Hematopoietic multipotent progenitor cell treated with erythropoietin and hydrocortisone succinate and interleukin-3 and kit ligand, for 6 days (in vitro differentiated cells): ENCODE measurements at regions not wholly inside any gene's neighbourhood (a gene's known extent, or its start where the extent isn't known, plus 50 kb on each side); places are given as distances from the start of the nearest gene placed in this dataset.
"Not testable (repeated sequence)": the region's sequence is repeated elsewhere in the genome, so short reads cannot be mapped to it uniquely, and the experiment has no call there.

Experiments
- DNase-seq: peaks from one replicate; pipeline ENCODE4 v3.0.0-alpha.2; 2015

DNA sequence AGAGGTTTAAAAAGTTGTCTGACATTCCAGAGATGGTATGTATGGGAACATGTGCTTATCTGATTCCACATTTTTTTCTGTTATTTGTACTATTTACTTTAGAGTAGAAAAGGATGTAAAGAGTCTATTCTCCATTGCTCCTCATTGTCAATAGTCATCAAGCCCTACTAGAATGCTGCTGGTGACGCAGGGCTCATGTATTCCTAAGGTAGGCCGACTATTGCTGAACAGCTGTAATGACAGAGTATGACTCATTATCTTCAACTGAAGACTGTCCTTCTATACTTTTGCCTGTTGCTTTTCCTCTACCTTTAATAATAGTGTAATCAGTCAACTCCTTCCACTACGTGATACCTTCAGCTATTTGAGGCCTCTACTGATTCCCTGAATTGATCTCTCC lies 509.1 kb upstream of the NR3C2 start:
- no peak for DNase-seq

GRCh38 chr4:148946271-148946670 lies 504.1 kb upstream of the NR3C2 start:
- DNase-seq: no peak

DNA sequence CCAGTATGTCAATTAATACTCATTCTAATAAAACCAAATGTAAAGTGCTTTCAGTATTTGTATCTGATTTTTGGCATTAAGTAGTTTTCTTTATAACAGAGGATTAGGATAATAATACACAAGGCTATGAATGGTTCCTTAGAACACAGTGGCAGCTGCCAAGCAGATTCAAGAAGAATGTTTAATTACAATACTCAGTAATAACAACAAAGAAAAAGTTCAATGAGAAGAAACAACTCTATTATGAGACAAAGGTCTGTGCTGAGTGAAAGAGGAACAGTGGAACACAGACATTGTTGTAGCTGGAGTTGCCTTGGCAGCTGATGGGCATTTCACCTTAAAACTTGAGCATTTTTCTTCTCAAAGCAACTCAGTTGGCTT lies 502.6 kb upstream of the NR3C2 start:
- DNase-seq: no peak

DNA sequence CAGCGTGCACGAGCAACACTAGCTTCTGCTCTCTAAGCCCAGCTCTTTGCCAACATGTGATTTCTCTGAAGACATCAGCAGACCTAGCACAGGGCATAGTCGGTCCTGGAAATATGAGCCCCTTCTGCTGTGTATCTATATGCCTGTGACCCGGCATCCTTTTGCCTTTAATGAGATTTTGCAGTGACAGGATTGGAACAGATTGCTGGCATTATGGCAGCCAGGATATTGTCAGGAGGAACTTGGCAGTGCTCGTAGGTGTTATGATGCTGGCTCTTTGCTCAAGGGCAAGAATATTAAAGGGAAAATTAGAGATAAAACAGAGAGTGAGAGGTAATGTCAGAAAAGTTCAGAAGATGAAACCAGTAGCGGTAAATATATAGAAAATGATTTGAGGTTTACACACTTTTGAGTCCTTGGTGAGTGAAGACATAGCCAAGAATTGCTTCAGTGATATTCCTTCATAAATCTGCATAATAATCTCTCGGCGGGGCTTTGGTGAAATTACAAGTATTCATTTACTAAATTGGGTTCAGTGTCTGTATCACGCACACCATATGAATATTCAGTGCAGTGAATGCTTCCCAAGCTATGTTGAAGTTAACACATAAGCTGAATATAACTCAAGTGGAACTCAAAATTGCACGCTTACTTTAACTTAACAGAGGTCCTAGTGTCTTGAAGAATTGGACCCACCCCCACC lies 502.1 kb upstream of the NR3C2 start:
- DNase-seq: no peak

DNA sequence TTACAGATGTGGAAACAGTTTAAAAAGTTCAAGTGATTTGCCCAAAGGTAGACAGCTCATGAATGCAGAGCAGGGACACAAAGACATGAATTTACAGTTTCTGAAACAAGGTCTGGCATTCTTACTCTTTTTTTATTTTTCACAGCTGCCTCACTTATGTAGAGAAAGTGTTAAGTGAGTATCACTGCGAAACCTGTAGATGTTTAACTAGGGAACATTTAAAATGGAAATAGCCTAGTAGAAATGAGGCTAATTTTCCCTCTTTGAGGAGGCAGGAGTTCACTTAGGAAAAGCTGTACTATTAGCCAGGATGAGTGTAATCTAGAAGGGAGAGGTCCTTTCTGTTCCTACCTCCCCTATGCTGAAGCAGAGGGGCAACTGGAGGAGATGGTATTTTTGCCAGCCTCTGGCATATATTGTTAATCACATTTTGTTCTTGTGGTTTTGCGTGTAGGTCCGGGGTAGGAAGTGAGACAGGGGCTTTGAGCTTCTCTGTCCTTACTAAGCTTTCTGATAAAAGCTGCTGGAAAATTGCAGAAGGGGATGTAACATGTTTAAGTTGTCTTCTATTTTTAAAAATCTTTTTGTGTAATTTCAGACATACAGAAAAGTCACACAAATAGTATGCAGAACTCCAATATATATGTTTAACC lies 492.8 kb upstream of the NR3C2 start:
- DNase-seq: no peak

DNA sequence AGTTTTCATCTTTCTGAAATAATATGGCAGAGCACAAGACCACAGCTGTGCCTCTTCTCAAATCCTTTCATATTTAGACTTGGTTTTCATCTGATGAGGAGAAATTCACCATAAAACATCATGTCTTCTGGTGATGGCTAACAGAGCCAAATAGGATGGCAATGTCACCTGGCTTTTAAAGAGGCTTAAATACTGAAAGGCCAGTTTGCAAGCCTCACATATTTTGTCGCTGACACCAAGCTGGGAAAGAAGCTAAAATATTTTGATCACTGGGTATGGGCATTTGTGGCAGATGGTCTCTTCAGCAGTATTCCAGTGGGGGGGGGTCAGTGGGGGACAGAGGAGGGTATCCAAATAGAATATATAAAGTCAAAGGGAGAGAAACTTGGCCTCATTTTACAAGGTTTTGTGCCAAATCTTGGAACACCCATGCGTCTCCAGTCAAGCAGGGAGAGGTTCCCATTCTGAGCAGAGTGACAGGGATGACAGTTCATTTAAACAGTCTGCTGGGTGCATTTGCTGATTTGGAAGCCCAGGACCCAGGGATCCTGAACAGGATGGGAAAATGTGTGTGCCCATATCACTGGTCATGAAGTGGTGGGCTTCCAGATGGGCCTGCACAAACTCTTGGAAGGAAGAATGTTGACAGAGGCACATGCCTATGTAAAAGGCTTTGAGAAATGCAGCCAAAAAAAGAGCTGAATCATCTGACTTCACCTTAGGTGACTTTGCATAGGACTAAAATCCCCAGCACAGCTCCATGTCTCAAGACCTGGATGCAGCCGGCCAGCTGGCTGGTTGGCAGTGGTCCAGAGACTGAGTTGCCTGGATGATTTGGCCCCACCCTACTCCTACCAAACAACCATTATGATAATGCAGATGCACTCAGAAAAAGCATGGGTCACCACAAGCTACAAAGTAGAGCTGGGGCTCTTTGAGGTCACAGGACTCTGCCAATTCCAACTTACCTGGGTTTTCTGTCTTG lies 484.4 kb upstream of the NR3C2 start:
- DNase-seq: no peak

DNA sequence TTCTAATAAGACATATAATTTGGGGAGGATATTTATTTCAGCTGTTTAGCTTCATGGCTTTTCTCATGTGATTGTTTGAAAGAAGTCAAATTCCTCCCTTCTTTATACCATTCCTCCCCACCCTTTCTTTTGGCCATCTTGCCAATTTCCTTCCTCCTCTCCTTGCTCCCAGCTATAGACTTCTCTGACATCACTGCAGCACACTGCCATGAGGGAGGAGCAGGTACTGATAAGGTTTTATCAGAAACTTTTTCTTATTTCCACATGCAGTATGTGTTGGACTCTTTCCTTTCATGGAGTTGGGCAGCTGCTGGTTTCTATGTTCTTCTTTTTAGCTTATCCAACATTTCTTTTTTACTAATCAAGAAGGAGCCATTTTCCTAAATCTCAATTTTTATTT lies 481.7 kb upstream of the NR3C2 start:
- DNase-seq: no peak

GRCh38 chr4:148922497-148922896 lies 480.3 kb upstream of the NR3C2 start:
- no peak for DNase-seq

DNA sequence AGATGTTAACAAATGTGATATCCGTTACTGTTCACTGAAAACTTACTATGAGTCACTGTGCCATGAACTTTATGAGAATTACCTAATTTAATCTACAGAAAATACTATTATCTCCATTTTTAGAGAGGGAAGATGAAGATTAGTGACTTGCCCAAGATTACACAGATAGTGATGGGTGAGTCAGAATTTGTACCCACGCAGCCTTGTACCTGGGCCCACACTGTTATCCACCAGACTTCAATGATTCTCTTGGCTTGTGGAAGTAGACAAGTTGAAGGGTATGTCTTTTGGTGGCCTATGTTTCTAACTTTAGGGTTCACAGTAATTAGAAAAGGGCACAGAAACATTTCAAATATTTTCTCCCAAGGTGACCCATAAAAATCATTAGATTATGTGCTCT lies 472.5 kb upstream of the NR3C2 start:
- DNase-seq: no peak

DNA sequence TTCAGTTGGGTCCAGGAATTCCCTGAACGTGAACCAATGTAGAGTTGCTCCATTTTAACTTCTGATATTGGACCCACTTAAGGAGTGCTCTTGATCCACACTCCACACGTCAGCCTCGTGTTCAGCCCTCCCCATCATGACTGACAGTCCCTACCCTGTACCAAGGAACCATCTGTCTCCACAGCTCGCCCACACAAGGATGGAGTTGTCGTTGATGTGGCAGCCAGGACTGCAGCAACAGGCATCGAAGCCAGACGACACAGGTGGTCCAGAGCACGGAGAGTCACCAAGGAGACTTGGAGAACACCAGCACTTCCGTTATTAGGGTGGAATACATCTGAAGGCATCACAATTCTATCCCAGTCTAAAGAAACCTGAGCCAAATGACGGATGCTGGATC lies 472.1 kb upstream of the NR3C2 start:
- no peak for DNase-seq

- no peak for DNase-seq
Measured at GRCh38 chr4:148903388-148903787, 461.2 kb upstream of the NR3C2 start.

- no peak for DNase-seq
Measured at GRCh38 chr4:148901075-148901705, 459.0 kb upstream of the NR3C2 start.

DNA sequence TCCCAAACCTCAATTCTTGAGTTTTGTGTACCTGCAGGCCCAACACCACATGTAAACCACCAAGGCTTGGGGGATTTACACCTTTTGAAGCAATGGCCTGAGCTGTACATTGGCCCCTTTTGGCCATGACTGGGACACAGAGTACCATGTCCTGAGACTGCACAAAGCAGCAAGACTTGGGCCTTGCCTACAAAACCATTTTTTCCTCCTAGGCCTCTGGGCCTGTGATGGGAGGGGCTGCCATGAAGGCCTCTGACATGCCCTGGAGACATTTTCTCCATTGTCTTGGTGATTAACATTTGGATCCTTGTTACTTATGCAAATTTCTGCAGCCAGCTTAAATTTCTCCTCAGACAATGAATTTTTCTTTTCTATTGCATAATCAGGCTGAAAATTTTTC lies 455.9 kb upstream of the NR3C2 start:
- DNase-seq: not testable (repeated sequence)

DNA sequence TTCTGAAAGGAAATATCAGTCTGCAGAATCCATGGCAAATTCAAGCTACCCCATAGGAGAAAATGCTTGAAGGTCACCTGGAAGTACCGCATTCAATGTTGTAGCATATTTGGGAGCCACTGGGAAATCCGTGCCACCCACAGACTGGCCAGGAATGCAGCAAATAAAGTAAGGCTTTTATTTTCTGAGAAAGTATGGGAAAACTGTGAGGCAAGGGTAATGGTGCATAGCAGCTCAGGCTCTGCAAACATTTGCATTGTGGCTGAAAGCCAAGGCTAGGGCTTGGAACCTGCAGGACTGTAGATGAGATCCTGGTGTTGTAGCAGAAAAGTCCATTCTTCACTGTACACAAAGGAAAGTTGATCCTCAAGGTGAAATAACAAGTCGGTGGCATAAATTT lies 450.9 kb upstream of the NR3C2 start:
- DNase-seq: no peak

GRCh38 chr4:148883891-148884290 lies 441.7 kb upstream of the NR3C2 start:
- DNase-seq: no peak

GRCh38 chr4:148883435-148883834 lies 441.2 kb upstream of the NR3C2 start:
- no peak for DNase-seq

DNA sequence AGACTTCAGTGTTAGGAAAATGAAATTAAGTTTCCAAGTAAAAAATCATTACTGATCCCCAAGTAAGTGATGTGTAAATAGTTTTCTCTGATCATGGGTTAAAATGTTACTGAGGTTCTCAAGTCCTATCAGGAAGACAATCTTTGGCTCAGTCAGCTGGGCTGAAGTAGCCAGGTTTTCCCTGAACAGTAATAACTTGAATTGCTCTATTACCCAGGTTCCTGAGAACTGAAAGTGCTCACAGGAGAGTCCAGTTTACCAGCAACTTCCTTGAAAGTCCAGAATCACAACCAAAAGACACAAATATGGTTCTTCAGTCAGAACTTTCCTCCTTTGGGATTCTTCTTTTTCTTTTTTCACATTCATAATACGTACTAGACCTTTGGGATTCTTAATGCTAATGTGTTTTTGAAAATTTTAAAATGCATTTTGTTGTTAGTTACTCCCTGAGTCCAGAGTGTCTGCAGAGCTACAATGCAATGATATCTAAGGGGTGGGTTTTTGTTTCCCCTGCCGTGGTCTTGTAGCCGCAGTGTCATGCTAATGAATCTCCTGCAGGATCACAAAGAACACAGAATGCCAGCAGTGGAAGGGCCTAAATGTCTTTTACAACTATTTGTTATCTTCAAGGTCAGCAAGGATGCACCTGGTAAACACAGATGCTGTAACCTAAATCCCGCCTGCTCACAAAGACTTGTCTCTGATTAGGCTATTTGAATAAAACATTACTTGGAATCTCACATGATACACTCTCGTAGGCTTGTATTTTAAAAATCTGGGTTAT lies 439.8 kb upstream of the NR3C2 start:
- DNase-seq: no peak

- DNase-seq: no peak
Measured at GRCh38 chr4:148874331-148874730, 432.1 kb upstream of the NR3C2 start.

DNA sequence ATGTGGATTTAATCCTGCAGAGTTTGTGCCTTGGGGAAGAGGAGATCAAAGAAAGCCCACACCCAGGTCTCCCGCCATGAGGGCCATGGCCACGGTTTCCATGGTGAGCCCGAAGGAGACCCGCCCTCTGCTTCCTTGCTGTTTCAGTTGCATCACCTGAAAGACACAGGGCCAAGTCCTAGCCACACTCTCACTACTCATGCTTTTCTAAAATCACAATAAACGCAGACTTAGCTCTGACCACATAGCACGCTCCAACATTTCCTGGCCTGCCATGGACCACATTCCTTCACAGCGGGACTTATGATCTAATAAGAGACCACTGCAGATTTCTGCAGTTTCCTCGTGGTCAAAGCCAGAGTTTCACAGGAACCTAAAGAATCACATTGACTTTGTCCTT lies 426.0 kb upstream of the NR3C2 start:
- DNase-seq: no peak

DNA sequence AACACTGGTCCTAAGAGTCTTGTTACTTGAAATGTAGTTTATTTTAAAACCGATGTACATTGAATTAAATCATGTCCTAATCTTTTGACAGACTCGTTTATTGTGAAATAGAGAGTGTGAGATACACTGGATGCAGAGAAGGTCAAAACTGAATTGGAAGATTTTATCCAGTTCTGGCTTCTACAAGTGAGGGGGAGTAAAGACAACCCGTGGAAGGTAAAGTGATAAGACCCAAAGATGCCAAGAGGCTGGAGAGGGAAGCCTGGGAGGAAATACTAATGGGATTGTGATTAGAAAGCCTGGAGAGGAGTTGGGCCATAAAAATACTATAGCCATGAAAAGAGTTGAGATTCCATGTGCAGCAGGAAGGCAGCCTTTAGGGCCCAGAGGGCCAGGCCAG lies 424.5 kb upstream of the NR3C2 start:
- DNase-seq: no peak

DNA sequence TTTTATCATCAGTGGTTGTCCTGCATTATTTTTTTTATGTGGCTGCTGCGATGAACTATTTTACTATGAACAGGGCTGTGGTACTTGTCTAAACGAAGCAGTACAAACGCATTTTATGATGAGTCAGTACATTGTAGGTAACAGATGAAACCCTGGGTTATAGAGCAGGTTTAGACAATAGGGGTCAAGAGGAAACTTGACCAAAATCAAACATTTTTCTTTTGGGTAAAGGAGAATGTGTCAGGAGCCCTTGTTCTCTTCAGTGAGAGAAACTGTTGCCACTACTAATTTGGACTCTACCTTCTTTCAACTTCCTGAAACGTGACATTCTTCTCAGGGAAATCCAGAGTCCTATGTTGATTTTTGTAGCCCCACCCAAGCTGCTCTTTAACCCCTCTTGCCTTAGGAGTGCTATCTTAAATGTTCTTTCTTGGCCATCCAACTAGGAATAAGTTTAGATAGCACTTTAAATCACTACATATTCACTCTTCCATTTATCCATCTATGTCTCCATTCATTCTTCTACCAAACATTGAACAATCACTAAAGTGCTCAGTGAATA lies 415.8 kb upstream of the NR3C2 start:
- no peak for DNase-seq
